SU-DHL-6 (cell line): ENCODE measurements at regions not wholly inside any gene's neighbourhood (a gene's known extent, or its start where the extent isn't known, plus 50 kb on each side); places are given as distances from the start of the nearest gene placed in this dataset.

Experiments
- CTCF ChIP-seq: fragments of 200-600 bp; sonication (generic); IDR thresholded peaks from one replicate; pipeline ENCODE4 v1.5.1; 2017; ENCODE audit warnings: antibody characterized with exemption, mild to moderate bottlenecking, low read length, moderate library complexity; ENCODE audit not compliant: insufficient read depth, poor library complexity, severe bottlenecking
- EZH2phosphoT487 ChIP-seq: fragments of 200-600 bp; sonication (generic), shearing (Covaris generic); conservative IDR thresholded peaks from 2 replicates; pipeline ENCODE4 v1.6.1; 2018; ENCODE audit warnings: mild to moderate bottlenecking, antibody characterized with exemption, low read length, moderate library complexity, mixed read lengths

GRCh38 chrX:131955099-131955777, 67.9 kb upstream of the STK26 start:
- TF ChIP-seq CTCF (no peak), EZH2phosphoT487 (no peak)
